Cardiac fibroblast (primary cell): ENCODE measurements at regions not wholly inside any gene's neighbourhood (a gene's known extent, or its start where the extent isn't known, plus 50 kb on each side); places are given as distances from the start of the nearest gene placed in this dataset.

ENCODE experiments used
- DNase-seq, 2 donors: peaks; one replicate each; pipeline versions ENCODE4 v3.0.0 to v3.0.0-alpha.2; 2010; ENCODE audit warnings: low read depth in 2 of 2
- H3K4me3 ChIP-seq, 2 donors: replicated peaks in 1 of 2; 1 replicate in 1 of 2; 2 replicates in 1 of 2; pipeline ENCODE4 v1.5.1; 2011; ENCODE audit warnings: low read depth in 2 of 2, low read length in 2 of 2, mild to moderate bottlenecking in 2 of 2, moderate library complexity in 1 of 2
- TF ChIP-seq, protein P1 (sequence below): IDR thresholded peaks from one replicate; pipeline ENCODE4 v1.5.1; 2011; ENCODE audit warnings: low read depth, mild to moderate bottlenecking, low read length, inconsistent platforms

DNA sequence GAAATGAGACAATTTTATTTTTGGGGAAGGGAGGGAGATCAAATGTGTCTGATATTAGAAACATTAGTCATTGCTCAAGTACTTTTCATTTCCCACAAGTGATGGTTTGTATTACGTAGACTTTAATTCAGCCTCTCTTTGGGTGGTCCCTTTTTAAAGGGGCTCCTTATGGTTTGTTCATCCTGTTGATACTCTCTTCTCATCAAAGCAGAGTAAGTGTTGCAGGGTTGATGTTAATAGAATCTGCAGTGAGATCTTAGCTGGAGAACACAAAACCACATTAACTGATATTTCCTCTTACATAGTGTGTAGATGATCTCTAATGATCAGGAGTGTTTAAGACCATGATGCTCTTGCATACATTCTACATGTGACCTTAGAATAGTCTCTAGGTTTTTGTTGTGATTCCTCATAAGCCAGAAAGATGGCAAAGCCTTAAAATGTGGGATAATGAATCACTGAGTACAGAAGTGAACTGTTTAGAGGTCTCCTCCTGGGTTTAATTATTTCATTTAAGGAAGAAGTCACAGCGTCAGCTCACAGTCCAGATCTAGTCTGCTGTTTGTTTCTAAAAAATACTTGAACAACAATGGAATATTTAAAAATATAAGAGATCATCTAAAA, 87.4 kb upstream of the PTPRR start:
- no peak overlapping the region for H3K4me3 ChIP-seq
- peak in 1 of 2 donors; percentile 7 for DNase-seq
- TF ChIP-seq, protein P1, sequence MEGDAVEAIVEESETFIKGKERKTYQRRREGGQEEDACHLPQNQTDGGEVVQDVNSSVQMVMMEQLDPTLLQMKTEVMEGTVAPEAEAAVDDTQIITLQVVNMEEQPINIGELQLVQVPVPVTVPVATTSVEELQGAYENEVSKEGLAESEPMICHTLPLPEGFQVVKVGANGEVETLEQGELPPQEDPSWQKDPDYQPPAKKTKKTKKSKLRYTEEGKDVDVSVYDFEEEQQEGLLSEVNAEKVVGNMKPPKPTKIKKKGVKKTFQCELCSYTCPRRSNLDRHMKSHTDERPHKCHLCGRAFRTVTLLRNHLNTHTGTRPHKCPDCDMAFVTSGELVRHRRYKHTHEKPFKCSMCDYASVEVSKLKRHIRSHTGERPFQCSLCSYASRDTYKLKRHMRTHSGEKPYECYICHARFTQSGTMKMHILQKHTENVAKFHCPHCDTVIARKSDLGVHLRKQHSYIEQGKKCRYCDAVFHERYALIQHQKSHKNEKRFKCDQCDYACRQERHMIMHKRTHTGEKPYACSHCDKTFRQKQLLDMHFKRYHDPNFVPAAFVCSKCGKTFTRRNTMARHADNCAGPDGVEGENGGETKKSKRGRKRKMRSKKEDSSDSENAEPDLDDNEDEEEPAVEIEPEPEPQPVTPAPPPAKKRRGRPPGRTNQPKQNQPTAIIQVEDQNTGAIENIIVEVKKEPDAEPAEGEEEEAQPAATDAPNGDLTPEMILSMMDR, result no peak

DNA sequence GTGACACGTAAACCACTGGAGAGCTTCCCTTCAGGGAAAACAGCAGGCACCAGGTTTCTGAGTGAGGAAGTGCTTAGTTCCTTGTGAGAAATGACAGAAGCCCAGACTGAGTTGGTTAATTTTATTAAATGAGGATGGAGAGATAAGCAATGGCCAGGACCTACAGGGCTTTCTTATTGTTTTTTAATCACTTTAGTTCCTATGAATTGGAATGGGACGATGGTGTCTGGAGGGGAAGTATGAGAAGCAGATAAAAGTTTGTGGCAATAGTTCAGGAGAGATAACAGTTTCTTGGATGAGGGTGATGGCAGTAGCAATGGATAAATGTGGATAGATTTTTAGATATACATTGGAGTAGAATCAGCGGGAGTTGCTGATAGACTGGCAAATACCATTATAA, 86.5 kb upstream of the PTPRR start:
- TF ChIP-seq, protein P1, result no peak
- H3K4me3 ChIP-seq, result no peak overlapping the region
- no peak for DNase-seq

DNA sequence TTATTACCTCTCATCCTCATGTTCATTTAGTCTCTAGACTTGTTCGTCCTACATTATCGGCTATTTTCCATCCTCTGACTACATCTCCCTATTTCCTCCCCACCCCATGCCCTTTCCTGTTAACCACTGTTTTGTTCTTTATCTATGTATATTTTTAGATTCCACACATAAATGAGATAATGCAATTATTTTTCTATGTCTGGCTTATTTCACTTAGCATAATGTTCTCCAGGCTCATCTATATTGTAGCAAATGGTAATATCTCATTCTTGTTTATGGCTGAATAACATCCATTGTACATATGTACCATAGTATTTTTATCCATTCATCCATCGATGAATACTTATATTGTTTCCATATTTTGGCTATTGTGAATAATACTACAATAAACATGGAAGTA, 84.6 kb upstream of the PTPRR start:
- TF ChIP-seq, protein P1, result no peak
- no peak overlapping the region for H3K4me3 ChIP-seq
- no peak for DNase-seq

DNA sequence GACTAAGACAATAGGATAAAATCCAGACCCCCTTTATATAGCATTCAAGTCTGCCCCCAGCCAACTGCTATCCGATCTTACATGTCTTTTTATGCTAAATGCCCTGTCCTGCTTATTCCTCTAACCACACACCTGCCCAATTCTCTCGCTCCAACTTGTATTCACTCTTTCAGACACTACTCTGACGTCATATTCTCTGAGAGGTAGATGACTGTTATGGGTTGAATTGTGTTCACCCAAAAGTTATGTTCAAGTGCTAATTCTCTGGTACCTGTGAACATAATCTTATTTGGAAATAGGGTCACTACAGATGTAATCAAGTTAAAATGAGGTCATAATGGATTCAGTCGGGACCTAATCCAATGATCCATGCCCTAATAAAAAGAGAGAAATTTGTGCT, 84.0 kb upstream of the PTPRR start:
- no peak overlapping the region for H3K4me3 ChIP-seq

DNA sequence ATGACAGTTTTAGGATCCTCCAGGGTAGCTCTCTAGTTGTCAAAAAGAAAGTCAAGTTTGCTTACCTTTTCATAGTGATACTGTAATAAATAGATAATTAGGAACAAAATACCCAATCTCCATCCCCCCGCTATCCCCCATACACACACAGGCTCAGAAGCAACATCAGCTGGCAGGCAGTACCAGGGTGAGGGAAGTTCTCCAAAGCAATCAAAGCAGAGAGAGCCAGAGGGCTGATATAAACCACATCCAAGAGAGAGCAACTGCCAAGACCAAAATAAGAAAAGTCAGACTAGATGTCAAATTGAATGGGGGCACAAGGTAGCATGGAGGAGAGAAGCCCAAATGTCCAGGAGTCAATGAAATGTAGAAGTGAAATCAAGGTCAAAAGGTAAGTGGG, 80.2 kb upstream of the PTPRR start:
- no peak for DNase-seq

More for the DNA sequence above, 84.0 kb upstream of the PTPRR start:
- TF ChIP-seq, protein P1, result no peak
- no peak for DNase-seq

DNA sequence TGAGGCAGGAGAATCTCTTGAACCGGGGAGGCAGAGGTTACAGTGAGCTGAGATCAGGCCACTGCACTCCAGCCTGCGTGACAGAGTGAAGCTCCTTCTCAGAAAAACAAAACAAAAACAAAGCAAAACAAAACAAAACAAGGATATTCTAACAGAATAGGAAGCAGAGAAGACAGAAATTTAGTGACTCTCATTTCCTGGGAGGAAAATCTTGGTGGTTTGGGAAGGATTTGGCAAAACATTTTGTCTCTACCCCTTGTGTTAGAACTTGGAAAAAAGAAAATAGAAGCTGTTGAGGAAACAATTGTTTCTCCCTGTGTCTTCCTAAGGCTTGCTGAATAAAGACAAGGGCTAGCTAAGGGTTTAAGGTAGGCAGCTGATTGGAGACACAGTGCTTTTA, 79.7 kb upstream of the PTPRR start:
- DNase-seq, result peak in 1 of 2 donors; percentile 58
- TF ChIP-seq, protein P1, result no peak
- no peak overlapping the region for H3K4me3 ChIP-seq

More for the DNA sequence above, 80.2 kb upstream of the PTPRR start:
- TF ChIP-seq, protein P1, result no peak
- no peak overlapping the region for H3K4me3 ChIP-seq
